C1 segment of cervical spinal cord (tissue), 14 donors: ENCODE measurements at regions not wholly inside any gene's neighbourhood (a gene's known extent, or its start where the extent isn't known, plus 50 kb on each side); places are given as distances from the start of the nearest gene placed in this dataset.

ENCODE experiments used
- DNase-seq, 14 donors: peaks; one replicate each; lab custom pipeline; 2025; lab: John Stamatoyannopoulos, UW

- no peak for DNase-seq
Measured at GRCh38 chr2:60054571-60055340, 498.7 kb downstream of the BCL11A start.

DNA sequence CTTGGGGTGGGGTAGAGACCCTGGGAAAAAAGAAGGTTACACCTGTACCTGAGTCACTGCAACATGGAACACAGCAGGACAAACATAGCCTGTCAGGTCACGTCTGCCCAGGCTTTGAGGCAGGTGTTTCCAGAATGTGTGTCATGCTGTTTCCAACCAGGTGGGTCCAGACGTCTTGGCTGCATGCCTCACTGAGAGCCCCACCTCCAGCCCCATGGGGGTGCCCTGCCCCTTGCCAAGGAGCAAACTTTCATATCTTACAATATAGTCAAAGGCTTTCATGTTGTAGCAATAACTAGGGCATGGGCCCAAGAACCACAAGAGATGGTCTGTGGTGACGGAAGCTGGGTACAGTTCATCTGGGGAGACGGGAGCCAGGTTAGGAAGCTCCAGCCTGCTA is 499.7 kb downstream of the BCL11A start:
- DNase-seq: no peak

DNA sequence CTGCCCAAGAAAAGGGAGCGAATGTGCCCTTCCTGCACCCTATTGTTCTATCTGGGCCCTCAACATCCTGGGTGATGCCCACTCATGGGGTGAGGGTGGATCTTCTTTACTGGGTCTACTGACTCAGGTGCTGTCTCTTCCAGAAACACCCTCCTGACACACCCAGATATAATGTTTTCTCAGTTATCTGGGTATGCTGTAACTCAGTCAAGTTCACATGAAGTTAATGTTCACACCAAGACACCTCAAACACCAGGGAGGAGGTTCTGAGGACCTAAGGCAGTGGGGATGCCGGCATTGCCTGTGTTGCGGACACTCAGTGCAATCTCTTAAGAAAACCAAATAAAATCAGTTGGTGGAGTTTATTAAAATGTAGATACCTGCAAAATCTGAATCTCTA is 500.9 kb downstream of the BCL11A start:
- no peak for DNase-seq

DNA sequence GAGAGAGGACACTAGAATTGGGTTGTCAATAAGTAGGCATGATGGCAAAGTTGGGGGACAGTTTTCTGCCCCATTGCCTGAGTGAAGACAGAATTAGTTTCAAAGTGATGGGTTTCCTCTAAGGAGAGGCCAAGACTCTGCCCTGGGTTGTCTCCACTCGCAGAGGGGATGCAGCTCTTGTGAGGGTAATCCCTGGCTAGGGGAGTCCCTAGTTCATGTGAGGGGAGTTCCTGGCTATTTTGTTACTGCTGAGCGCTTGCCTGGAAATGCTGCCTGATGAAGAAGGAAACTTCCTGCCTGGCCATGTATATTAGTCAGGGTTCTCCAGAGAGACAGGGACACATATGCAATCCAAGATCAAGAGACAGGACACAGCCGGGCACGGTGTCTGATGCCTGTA is 501.5 kb downstream of the BCL11A start:
- no peak for DNase-seq

DNA sequence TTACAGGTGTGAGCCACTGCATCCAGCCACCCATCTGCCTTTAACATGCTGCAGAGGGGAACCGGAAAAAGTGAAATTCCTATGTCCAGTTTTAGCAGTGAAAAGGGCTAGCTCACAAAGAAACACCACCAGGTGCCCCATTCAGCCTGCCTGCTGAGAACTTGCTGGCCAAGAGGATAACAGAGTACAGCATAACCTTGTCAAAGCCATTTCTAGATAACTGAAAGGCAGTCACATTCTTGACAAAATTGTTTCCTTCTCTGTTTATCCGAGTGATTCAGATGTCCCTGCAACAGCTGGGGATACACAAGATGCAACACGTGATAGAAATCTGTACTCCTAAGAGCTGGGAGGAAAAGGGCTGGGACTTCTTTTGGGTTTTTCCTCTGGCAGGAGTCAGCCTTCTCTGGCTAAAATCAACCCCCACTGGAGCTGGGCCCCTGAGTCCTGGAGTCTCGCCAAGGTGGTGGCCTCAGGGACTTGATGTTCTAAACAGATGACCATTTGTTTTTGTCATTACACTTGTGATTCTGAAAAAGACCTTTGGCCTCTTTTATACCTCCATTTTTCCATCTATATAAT is 505.4 kb downstream of the BCL11A start:
- no peak for DNase-seq

GRCh38 chr2:60047347-60047746 is 506.1 kb downstream of the BCL11A start:
- DNase-seq: no peak

DNA sequence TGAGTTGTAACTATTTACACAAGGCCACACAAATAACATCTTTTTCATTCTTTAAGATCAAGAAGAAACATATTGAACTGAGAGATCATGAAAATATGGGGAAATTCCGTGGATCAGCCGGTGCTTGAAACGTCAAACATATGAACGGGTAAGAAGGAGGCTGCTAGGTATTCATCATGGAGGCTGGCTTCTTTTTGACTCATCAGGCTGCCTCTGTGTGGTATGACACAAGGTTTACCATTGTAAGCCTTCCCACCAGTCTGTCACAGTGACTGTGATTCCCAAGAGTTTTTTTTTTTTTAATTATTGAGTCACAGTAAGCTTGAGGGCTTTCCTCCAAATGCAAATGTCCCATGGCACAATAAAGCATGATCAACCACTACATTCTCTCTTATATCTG is 506.9 kb downstream of the BCL11A start:
- no peak for DNase-seq

GRCh38 chr2:60045456-60045855 is 508.0 kb downstream of the BCL11A start:
- no peak for DNase-seq

GRCh38 chr2:60044484-60044883 is 509.0 kb downstream of the BCL11A start:
- DNase-seq: no peak

DNA sequence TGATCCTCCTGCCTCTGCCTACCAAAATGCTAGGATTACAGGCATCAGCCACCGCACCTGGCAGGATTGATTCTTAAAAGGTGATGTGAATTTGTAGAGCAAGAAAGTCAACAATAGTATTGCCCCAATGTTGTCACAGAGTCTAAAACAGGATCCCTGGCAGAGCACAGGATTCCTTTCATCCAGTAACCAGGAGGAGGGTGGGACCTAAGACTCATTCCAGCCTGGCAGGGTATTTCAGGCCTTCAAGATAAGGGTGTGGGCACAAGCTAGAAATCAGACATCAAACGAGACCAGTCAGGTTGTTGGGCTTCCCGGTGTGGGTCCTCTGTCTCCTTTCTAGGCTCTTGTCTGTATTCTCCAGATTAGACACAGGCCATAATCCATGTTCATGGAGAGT is 511.4 kb downstream of the BCL11A start:
- DNase-seq: no peak

DNA sequence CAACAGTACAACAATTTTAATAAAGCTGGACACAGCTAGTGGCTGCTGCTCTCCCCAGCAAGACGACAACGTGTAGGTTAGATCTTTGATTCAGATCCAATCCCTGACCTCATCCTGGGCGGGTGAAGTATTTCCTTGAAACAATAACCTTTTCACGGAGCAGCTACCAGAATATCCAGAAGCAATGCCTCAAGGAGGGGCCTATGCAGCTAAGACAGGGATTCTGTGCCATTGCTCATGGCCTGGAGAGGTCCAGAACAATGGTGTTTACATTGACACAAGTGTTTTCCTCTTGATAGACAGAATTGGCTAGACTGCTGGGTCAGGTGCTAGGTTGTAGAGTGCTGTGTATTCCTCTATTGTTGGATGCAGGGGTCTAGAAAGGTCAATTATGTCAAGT is 520.1 kb downstream of the BCL11A start:
- no peak for DNase-seq

- DNase-seq: no peak
Measured at GRCh38 chr2:60029566-60029883, 523.9 kb downstream of the BCL11A start.

DNA sequence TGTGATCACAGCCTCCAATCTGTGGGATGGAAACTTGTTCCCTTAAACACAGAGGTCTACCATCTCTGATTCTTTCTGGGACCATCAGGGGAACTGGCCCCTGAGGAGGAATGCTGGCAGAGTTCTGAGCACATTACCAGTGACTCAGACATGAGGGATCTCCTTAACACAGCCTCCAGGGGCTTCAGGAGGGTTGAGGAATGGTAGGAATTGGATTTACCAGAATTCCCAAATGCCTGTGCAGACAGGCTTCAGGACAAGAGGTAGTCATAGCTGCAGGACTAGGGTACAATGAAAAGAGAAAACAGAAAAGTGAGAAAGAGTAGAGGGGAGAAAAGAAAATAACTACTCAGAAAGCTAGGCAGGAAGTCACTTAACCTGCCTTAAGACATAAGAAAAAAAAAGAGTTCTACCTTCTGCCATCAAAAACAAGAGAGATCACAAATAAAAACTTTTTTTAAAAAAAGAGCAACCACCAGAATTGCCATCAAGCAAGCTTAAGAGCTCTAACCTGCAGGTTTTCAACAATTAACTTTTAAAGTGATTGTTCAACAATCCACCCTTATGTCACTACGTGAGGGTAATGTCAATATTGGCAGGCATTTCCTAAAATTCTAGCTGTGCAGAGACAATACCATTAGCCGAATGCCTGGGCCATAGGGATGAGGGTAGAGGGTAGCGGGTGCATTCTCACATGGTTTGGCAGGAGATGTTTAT is 524.4 kb downstream of the BCL11A start:
- DNase-seq: no peak

DNA sequence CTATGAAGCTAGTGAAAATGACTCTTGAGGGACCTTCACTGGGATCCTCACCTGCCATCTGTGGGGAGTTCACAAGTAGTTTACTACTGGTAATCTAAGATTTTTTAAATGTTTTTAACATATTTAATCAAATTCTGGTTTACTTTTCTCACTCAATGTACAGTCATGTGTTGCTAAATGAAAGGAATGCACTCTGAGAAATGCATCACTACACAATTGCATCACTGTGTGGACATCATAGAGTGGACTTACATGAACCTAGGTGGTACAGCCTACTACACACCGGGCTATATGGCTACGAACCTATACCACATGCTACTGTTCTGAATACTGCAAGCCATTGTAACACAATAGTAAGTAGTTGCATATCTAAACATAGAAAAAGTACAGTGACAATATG is 528.0 kb downstream of the BCL11A start:
- no peak for DNase-seq

GRCh38 chr2:60023256-60023985 is 530.0 kb downstream of the BCL11A start:
- no peak for DNase-seq

DNA sequence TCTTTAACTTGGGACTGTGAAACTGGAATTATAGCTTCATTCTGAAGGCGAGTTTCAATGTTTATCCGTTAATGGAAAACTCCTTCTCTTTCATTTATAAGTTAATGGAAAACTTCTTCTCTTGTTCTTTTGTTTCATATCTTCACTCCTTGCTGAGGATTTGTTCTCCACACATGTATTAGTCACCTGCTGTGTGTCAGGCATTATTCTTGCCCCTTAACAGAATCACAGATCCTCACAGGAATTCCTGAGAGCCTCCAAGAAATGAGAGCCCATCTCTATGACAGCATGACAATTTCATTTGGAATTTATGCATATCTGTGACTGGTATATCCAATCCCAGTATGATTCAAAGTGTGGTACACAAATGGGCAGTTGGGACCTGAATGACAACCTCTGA is 545.8 kb downstream of the BCL11A start:
- DNase-seq: no peak

GRCh38 chr2:60003076-60003475 is 550.4 kb downstream of the BCL11A start:
- DNase-seq: no peak

DNA sequence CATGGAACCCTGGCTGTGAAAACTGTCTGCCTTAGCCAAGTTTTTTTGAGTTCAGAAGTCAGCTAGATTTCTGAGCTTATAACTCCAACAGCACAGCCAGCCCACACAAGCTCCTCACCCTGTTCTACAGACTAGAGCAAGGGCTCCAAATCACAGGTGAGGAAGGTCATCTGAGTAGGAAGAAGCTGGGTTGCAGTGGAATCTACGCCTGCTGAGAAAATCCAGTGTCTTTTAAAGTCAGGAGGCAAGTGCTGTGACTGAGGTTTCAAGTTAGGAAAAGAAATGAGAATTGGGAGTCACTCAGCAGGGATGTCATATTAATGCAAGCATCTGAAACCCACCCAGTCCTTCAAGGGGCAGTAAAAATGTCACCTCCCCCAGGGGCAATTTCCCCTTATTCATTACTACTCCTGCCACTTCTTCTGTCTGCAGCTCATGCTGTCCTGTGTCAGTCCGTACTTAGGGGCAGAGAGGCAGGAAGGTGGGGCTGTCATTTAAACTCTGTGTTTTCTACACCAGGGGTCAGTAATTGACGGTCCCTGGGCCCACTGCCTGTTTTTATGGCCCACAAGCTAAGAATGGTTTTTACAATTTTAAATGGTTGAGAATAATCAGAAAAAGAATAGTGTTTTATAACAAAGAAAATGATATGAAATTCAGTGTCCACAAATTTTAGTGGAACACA is 551.1 kb downstream of the BCL11A start:
- DNase-seq: no peak

DNA sequence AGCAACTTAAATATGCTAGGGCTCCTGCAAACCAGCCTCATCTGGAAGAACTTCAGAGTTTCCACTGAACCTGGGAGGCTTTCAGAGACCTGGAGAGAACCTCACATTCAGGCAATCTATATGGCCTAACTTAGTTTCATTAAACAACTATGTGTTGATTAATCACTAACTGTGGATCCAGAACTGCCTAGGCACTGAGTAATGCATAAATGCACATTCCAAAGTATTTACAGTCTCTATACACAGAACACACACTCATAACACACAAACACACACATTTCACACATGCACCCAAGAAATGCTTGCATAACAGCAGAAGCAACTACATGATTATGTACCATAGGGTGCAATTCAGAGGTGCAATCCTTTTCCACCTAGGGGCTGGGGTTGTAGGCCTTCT is 552.8 kb downstream of the BCL11A start:
- DNase-seq: no peak

GRCh38 chr2:59998324-59998723 is 555.1 kb downstream of the BCL11A start:
- no peak for DNase-seq

- no peak for DNase-seq
Measured at GRCh38 chr2:59997371-59997770, 556.1 kb downstream of the BCL11A start.

DNA sequence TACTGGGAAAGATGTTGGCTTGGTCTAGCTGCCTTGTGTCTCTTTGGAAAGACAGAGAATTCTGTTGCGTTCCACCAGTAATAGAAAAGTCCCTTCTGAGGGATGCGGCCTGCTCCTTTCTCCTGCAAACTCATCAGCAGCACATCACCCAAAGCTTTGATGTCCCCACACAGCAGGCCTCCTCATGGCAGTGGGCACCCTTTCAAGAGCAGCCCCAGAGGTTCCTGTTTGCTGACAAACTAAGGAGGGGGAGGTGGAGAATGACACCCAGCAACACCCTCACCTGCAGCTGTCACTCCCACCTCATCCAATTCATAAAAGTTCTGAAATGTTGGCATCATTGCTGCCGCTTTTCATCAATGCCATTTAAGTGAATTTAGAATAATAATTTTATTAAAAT is 556.6 kb downstream of the BCL11A start:
- no peak for DNase-seq
